ENCODE measurements at regions not wholly inside any gene's neighbourhood (a gene's known extent, or its start where the extent isn't known, plus 50 kb on each side); places are given as distances from the start of the nearest gene placed in this dataset.
"Not testable (repeated sequence)": the region's sequence is repeated elsewhere in the genome, so short reads cannot be mapped to it uniquely, and the experiment has no call there.

- no peak for DNase-seq (ENCODE audit: low spot score)
Observed at GRCh38 chr2:155023674-155024073, 325.2 kb downstream of the KCNJ3 start.

DNA sequence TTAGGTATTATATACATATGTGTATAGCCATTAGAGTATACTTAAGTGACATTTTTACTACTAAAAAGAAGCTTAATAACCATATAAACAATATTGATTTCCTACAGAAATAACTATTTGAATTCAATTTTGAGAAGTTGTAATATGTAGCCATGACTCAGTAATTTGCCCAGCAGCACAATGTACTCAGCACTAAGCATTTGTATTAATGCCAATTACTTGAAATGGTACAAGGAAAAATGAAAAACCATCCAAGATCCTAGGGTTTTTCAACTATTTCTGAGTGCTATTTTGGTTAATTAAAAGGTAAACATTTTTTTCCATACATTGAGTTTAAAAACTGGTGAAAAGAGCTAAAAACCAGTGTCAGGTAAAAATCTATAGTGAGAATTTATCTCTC lies 324.0 kb downstream of the KCNJ3 start:
- DNase-seq (ENCODE audit: low spot score) = no peak

DNA sequence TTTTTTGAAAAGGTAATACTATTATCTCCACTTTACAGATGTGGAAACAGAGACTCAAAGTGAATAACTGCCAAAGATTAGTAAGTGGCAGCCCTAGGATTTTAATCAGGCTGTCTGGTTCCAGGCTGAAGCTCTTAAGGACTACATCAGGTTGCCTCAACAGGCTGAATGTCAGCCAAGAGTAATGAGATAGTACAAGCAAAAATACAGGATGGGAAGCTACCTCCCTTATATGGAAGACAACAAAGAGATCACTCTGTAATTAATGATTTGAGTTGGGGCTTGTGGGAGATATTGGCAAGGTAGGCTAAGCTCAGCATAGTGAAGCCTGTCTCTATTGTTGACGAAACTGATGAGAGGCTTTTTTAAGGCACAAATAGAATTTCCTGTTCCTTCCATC lies 323.1 kb downstream of the KCNJ3 start:
- no peak for DNase-seq (ENCODE audit: low spot score)

GRCh38 chr2:155020246-155020645 lies 321.8 kb downstream of the KCNJ3 start:
- DNase-seq (ENCODE audit: low spot score) = no peak

DNA sequence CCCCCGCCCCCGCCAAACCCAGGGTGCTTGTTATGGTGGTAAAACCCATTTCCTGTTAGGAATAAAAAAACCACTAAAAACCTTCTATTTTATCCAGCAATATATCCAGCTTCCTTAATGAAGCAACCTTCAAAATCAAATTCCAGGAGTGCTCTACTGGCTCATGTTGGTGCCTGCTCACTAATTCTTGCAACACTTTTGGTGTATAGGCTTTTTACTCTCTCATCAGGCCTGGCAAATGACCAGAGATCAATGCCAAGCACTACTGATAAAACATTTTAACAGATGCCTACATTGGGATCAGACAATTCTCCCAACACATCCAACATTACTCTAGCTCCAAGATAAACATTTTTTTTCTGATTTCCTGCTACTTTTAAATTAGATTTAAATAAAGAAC lies 312.4 kb downstream of the KCNJ3 start:
- no peak for DNase-seq (ENCODE audit: low spot score)

DNA sequence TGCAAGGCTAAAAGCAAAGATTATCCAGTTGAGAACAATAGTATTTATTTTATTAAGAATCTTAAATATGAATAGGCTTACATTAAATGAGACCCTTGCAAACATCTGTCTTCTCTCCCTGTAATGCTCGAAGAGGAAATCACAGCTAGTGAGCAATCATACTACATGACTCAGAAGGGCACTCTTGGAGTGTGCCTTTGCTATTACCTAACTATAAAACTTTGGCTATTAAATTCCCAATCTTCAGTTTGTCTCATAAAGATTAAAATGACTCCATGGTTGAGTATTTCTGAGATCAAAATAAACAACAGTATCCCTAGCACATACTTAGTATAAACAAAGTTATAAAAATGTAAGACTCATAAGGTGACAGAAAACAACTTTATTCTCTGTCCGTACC lies 296.9 kb downstream of the KCNJ3 start:
- no peak for DNase-seq (ENCODE audit: low spot score)

GRCh38 chr2:154992826-154993225 lies 294.3 kb downstream of the KCNJ3 start:
- no peak for DNase-seq (ENCODE audit: low spot score)

DNA sequence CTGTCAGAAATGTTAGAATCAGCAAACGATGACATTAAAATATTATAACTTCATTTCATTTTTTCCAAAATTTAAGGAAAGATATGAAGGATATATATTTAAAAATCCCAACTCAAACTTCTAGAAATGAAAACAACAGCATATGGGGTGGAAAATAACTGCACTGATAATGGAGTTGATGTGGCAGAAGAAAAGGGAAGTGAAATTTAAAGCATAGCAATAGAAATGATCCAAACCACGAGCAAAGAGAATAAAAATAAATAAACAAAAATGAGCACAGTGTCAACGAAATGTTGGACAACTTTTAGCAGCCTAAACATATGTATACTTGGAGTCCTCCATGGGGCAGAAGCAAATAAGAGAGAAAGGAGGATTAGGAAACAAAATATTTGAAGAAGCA lies 280.2 kb downstream of the KCNJ3 start:
- DNase-seq (ENCODE audit: low spot score) = no peak

- DNase-seq (ENCODE audit: low spot score) = no peak
Observed at GRCh38 chr2:154978244-154978643, 279.7 kb downstream of the KCNJ3 start.

DNA sequence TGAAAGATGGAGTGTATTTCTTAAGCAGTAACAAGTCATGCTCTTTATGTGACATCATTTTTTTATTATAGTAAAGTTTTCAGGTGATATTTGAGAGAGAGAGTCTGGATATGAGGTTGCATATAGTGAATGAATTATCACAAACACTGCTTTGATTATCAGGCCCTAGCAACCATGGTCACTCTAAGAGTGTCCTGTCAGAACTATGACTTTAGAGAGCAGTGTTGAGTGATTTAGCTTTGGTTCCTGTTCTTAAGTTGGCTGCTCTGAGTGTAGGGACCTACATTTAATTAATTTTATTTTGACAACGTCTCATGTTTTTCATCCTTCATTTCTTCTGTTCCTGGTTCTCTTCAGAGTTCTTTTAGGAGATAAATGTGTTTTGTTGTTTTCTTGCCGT lies 275.5 kb downstream of the KCNJ3 start:
- no peak for DNase-seq (ENCODE audit: low spot score)

DNA sequence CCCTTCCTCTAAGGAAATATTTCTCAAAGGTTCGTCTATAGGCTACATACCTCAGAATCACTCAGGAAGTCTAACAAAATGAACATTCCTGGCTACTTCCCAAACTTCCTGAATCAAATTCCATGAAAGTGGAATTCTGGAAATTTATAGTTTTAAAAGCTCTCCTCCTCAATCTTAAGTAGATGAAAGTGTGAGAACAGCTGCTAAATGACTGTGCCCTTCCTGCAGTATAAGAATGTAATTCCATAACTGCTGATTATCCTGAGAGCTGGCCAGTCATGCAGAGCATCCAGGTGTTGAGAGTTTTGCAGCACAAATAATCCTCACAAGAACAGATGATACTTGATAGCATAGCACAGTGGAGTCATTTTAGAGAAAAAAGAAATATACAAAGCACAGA lies 265.0 kb downstream of the KCNJ3 start:
- DNase-seq (ENCODE audit: low spot score) = no peak

- DNase-seq (ENCODE audit: low spot score) = no peak
Observed at GRCh38 chr2:154961676-154962075, 263.2 kb downstream of the KCNJ3 start.

DNA sequence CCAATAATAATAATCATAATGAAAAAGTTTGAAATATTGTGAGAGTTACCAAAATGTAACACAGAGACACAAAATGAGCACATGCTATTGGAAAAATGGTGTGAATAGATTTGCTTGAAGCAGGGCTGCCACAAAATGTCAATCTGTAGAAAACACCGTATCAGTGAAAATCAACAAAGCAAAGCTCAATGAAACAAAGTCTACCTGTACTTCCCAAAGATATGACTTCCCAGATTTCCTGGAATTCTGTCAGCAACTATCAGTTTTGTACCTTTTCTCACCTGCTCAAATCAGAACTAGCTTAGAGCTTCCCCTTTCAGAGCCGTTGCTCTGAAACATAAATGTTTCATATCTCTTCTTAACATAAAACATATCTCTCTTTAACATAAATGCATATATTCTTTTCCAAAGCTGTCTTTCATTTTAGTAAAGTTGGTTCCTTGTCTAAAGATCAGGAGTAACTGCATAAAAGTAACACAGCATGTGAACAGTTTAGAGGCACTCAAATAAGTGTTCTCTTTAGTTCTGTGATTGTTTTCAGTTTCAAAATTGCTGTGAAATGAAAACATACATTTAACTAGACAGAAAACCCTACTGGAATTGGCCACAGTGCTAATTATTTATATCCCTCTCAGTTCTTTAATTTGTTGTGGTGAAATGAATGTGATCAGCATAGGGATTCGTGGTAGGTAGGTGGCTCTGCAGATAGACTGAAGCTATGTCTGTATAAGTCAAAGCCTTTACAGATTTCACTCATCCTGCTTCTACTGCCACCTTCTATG lies 262.5 kb downstream of the KCNJ3 start:
- DNase-seq (ENCODE audit: low spot score) = no peak

DNA sequence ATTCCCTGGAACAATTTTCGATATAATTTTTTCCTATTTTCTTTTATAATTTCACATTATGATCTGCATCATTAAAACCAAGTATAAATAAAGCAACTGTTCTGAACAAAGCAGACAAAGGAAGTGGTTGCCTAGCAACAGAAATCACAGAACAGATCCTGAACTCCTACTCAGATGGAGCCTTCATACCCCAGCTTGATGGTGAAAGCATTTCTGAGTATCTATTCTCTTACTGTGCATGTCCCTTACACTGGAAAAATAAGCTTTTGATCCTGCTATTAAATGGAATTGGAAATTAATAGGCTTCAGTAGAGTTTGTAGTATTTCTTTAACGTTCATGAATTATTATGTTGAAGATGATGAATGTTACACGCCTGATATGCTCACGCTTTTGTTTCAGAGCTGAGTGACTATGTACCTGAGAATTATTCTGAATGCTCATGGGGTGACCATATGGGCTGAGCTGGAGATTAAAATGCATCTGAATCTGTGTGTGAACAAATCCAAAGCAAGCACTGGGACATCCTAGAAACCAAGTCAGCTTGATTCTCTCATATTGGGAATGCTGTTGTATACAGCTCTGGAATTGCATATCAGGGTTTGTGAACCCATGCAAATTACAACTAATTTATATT lies 254.0 kb downstream of the KCNJ3 start:
- peak; percentile 34 for DNase-seq (ENCODE audit: low spot score)

- DNase-seq (ENCODE audit: low spot score) = not testable (repeated sequence)
Observed at GRCh38 chr2:154947416-154947815, 248.9 kb downstream of the KCNJ3 start.

GRCh38 chr2:154945984-154946383 lies 247.5 kb downstream of the KCNJ3 start:
- no peak for DNase-seq (ENCODE audit: low spot score)

- DNase-seq (ENCODE audit: low spot score) = no peak
Observed at GRCh38 chr2:154941379-154941778, 242.9 kb downstream of the KCNJ3 start.

GRCh38 chr2:154934213-154934612 lies 235.7 kb downstream of the KCNJ3 start:
- DNase-seq (ENCODE audit: low spot score) = no peak

DNA sequence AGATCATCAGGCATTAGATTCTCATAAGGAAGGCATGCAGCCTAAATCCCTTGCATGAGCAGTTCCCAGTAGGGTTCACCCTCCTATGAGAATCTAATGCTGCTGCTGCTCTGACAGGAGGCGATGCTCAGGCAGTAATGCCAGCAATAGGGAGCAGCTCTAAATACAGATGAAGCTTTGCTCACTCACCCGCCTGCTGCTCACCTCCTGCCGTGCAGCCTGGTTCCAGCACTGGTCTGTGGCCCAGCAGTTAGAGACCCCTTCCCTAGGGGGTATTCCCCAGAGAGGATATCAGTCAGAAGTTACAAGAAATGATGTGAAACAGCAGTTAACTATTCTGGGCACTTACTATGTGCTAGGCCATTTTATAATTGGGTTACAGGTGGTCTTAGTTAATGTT lies 226.0 kb downstream of the KCNJ3 start:
- no peak for DNase-seq (ENCODE audit: low spot score)

- no peak for DNase-seq (ENCODE audit: low spot score)
Observed at GRCh38 chr2:154914561-154914960, 216.1 kb downstream of the KCNJ3 start.

DNA sequence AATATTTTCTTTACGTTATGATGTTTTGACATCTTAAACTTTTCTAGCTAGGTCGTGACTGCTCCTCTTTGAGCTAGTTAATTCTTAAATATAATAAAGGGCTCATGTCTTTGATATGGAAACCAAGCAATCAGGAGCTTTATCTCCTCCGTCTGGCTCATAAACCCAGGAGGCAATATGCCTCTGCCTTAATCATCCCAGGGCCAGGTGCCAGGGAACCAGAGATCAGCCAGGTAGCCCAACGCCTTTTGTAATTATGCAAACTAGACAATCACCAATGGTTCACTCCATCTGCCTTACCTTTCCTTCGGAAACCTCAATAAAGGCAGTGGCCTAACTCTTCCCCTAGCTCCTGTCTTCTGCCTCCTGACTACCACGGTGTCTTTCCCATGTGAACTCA lies 213.7 kb downstream of the KCNJ3 start:
- DNase-seq (ENCODE audit: low spot score) = no peak

GRCh38 chr2:154911729-154912128 lies 213.2 kb downstream of the KCNJ3 start:
- DNase-seq (ENCODE audit: low spot score) = no peak

DNA sequence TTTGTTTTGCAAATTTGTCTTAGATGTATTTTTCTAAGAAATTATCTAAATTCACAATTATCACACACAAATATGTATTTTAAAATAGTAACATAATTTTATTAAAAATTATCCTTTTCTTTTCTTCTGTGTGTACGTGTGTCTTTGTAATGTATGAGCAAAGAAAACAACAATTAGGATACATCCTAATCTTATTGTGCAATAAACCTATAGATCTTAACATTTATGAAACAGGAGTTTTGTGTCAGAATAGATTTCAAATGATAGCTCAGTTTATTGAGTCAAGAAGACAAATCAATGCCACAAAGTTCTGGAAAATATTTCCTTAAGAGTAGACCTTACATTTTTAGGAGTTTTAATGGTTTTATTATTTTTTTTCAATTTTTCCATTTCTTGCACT lies 212.2 kb downstream of the KCNJ3 start:
- DNase-seq (ENCODE audit: low spot score) = no peak

DNA sequence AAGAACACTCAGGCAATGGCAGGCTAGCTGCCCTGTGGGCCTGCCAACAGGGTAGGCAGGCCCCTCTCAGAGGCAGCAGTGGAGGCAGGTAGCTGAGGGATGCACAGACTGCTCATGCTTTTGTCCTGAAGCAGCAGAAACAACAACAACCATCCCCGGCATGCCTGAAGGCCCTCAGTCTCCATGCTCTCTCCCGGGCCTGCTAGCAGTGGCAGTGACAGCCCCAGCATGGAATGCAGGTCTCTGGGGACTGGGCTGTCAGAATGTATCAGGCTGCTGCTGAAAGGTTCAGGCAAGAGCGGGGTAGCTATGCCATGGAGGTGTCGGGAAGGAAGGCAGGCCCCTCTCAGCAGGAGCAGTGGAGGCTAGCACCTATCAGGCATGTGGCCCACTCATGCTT lies 209.8 kb downstream of the KCNJ3 start:
- DNase-seq (ENCODE audit: low spot score) = no peak
